Fibroblast of villous mesenchyme (primary cell): ENCODE measurements at regions not wholly inside any gene's neighbourhood (a gene's known extent, or its start where the extent isn't known, plus 50 kb on each side); places are given as distances from the start of the nearest gene placed in this dataset.

Experiments
- DNase-seq: peaks from one replicate; pipeline ENCODE4 v3.0.0-alpha.2; 2010; ENCODE audit warnings: low read depth
- H3K4me3 ChIP-seq: 2 replicates; pipeline ENCODE4 v1.5.1; 2011; ENCODE audit warnings: low read depth, mild to moderate bottlenecking, low read length
- CTCF ChIP-seq: IDR thresholded peaks from 2 replicates; pipeline ENCODE4 v1.5.1; 2012; ENCODE audit warnings: low read depth, mild to moderate bottlenecking, low read length; ENCODE audit not compliant: insufficient read depth

DNA sequence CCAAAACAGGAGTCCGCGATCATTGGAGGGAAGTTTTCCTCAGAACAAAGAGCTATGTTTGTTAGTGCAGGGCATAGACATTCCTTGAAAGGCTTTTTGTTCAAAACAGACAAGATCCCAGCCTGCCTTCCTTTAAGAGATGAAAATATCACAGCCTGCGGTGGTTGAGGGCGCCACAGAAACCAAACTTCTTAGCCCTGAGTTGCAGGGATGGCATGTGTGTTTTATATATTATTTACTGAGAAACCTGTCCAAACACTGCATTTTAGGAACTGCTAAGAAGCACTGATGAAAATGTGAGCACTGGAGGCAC, 57.5 kb upstream of the TMEM178A start:
- DNase-seq: no peak
- no peak for TF ChIP-seq CTCF

DNA sequence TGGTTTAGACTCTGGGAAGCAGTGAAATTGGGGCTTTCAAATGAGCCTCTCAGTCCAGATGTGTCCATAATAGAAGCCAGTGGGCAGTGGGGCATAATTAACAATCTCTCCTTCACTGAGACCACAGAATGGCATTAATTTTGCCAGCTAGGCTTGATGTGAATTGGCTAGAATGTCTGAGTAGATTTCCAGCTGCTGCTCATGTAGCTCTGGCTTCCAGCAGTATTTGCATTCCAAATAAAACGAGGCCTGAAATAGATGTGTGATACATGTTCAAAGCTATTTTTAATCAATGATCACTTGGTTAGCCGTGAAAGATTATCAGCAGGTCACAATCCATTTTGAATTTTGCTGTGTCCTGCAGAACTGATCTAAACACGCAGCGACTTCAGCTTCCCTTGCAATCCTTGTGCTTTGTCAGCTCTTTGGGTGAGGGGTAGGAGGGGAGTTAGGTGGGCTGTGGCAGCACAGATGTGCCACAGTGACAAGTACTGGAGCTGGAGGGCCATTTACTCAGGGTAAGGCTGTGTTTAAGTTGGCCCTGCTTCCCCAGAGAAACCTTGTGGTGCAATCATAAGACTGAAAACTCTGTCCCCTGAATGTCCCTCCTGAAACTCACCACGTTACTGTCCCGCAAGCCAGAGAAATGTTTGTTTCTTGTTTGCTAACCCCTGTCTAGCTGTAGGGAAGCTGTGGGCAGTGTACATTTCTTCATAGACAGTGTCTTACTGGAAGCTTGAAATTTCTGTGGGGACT, 56.9 kb upstream of the TMEM178A start:
- no peak for TF ChIP-seq CTCF
- H3K4me3 ChIP-seq: no peak overlapping the region
- no peak for DNase-seq

More for the DNA sequence above, 57.5 kb upstream of the TMEM178A start:
- H3K4me3 ChIP-seq: no peak overlapping the region

GRCh38 chr2:39609917-39610316, 55.8 kb upstream of the TMEM178A start:
- no peak for TF ChIP-seq CTCF
- DNase-seq: no peak
- H3K4me3 ChIP-seq: no peak overlapping the region

- no peak for DNase-seq
- TF ChIP-seq CTCF: no peak
- H3K4me3 ChIP-seq: no peak overlapping the region
These were observed 50.0 kb upstream of the TMEM178A start for GRCh38 chr2:39615675-39616074.
